ENCODE measurements at regions not wholly inside any gene's neighbourhood (a gene's known extent, or its start where the extent isn't known, plus 50 kb on each side); places are given as distances from the start of the nearest gene placed in this dataset.

DNA sequence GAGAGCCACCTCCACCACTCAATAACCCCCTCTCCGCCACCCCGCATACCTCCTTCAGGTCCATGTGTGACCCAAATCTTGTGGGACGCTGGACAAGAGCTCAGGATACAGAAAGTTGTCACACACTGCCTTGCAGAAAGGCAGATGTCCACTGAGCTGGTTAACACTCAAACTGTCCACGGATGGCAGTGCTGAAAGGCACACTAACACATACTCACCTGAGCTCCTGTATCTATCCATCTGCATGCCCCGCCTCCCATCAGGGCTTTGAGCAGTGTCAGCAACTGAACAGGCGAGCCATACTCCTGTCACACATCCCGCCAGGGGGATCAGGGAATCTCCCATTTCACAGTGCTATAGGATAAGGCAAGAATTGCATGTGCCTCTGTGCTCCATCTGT lies 642.0 kb downstream of the GALC start:
- DNase-seq (ENCODE audit: low read depth), result no peak
- no peak for TF ChIP-seq CTCF (IDR thresholded peaks at IDR 0.05; ENCODE audit: low read depth, low read length, missing control alignments)
- H3K4me3 ChIP-seq (ENCODE audit: low read depth, low read length), result no peak overlapping the region
- in situ Hi-C loops (cut with HindIII; ENCODE audit: low sequenced_read_pairs), result no loop called here

GRCh38 chr14:87349921-87350320 lies 643.1 kb downstream of the GALC start:
- no peak for DNase-seq (ENCODE audit: low read depth)
- no peak overlapping the region for H3K4me3 ChIP-seq (ENCODE audit: low read depth, low read length)
- in situ Hi-C loops (cut with HindIII; ENCODE audit: low sequenced_read_pairs), result no loop called here
- TF ChIP-seq CTCF (IDR thresholded peaks at IDR 0.05; ENCODE audit: low read depth, low read length, missing control alignments), result no peak

GRCh38 chr14:87343652-87344051 lies 649.3 kb downstream of the GALC start:
- in situ Hi-C loops (cut with HindIII; ENCODE audit: low sequenced_read_pairs), result no loop called here
- DNase-seq (ENCODE audit: low read depth), result no peak
- H3K4me3 ChIP-seq (ENCODE audit: low read depth, low read length), result no peak overlapping the region
- TF ChIP-seq CTCF (IDR thresholded peaks at IDR 0.05; ENCODE audit: low read depth, low read length, missing control alignments), result no peak

DNA sequence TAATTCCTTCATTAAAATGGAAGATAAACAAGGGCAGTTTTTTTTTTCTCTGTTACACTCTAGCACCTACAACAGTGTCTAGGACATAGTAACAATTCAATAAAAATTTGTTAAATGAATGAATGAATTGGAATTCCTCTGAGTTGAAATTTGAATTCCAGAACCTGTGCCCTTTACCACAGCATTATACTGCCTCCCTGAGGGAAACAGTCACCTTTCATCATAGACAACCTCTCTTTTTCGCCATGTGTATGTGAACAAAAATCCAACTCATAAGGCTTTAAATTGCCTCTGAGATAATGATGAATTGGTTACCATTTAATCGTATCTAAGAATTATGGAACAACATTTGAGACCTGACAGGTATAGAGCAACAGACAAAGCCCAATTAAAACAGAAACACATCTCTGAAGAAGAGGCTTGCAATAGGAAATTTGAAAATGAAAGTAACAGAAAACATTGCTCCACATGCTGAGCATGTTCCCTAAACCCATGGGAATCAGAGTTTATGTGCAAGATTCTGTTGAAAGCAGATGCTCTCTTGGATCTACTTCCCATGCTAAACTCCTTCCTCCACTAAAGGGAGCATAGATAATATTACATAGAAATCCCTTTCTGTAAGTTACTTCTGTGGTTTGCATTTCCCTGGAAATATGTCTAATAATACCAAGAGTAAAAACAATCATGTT lies 657.8 kb downstream of the GALC start:
- no peak overlapping the region for H3K4me3 ChIP-seq (ENCODE audit: low read depth, low read length)
- DNase-seq (ENCODE audit: low read depth), result no peak
- in situ Hi-C loops (cut with HindIII; ENCODE audit: low sequenced_read_pairs), result no loop called here
- peak; percentile 18 for TF ChIP-seq CTCF (IDR thresholded peaks at IDR 0.05; ENCODE audit: low read depth, low read length, missing control alignments)

- peak; percentile 60 for DNase-seq (ENCODE audit: low read depth)
- H3K4me3 ChIP-seq (ENCODE audit: low read depth, low read length), result no peak overlapping the region
- in situ Hi-C loops (cut with HindIII; ENCODE audit: low sequenced_read_pairs), result no loop called here
- TF ChIP-seq CTCF (IDR thresholded peaks at IDR 0.05; ENCODE audit: low read depth, low read length, missing control alignments), result no peak
Measured at GRCh38 chr14:87331991-87332390, 661.0 kb downstream of the GALC start.

DNA sequence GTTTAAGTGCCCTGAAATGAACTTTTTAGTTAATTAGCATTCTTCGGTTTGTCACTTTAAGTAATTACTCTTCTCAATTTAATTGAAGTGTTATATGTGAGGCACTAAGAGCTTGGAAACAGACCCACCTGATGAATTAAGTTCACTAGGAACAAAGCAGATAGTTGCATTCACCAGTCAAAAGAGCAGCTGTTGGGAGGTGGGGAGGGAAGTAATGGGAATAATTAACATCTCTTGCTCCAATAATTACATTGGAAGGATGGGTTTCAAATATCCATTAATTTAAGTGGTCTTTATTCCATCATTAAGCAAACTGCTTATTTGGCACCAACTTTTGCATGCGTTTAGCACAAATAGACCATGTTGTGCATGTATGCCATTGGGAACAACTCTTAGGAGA lies 667.2 kb downstream of the GALC start:
- no peak for DNase-seq (ENCODE audit: low read depth)
- in situ Hi-C loops (cut with HindIII; ENCODE audit: low sequenced_read_pairs), result no loop called here
- no peak for TF ChIP-seq CTCF (IDR thresholded peaks at IDR 0.05; ENCODE audit: low read depth, low read length, missing control alignments)
- H3K4me3 ChIP-seq (ENCODE audit: low read depth, low read length), result no peak overlapping the region

Data from astrocyte of the cerebellum (primary cell).